NCI-H1417 (cell line): ENCODE measurements at regions not wholly inside any gene's neighbourhood (a gene's known extent, or its start where the extent isn't known, plus 50 kb on each side); places are given as distances from the start of the nearest gene placed in this dataset.

Experiments
- DNase-seq, 3 experiments: peaks; one replicate each; lab custom pipeline; 2025; lab: John Stamatoyannopoulos, UW

DNA sequence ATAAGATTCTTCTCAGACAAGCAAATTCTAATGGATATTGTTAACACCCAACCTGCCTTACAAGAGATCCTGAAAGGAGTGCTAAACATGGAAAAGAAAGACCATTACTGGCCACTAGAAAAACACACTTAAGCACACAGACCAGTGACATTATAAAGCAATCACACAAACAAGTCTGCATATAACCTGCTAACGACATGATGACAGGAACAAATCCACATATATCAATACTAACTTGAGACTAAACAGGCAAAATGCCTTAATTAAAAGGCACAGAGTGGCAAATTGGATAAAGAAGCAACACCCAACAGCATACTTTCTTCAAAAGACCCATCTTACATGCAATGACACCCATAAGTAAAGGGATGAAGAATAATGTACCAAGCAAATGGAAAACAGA is 100.5 kb upstream of the PCDH18 start:
- DNase-seq, result no peak

DNA sequence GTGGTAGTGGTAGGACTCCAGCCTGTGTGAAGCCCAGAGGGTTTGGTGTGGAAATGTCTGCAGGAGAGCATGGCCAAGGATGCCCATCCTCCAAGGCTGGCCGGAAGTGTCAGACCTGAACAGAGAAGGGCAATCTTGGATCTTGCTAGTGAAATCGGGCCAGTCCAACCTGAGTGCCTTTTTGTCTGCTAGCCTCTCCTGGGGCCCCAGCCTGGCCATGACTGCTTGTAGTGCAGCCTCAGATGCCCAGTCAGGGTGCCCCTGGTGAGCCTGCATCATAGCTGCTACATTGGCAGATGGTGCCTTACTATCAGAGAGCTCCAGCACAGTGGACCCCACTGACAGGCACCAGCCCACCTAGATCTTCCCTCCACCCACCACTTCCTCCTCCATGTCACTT is 99.3 kb upstream of the PCDH18 start:
- no peak for DNase-seq

DNA sequence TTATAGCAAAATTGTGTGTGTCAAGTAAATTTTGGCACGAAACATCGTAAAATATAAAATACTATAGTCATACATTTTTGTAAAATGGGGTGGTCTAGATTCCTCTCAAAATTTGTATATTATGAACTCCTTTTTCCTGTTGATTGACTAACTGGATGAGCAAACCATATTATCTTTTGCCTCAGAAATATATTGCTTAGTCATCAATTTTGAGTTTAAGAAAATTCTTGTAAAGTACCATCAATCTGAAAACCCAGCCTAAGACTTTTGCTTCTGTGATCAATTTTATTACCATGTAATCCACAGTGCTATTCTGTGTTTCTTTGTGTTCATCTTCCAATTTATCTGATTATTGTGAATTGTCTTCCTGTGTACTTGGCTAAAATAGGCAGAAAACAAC is 98.0 kb upstream of the PCDH18 start:
- no peak for DNase-seq

DNA sequence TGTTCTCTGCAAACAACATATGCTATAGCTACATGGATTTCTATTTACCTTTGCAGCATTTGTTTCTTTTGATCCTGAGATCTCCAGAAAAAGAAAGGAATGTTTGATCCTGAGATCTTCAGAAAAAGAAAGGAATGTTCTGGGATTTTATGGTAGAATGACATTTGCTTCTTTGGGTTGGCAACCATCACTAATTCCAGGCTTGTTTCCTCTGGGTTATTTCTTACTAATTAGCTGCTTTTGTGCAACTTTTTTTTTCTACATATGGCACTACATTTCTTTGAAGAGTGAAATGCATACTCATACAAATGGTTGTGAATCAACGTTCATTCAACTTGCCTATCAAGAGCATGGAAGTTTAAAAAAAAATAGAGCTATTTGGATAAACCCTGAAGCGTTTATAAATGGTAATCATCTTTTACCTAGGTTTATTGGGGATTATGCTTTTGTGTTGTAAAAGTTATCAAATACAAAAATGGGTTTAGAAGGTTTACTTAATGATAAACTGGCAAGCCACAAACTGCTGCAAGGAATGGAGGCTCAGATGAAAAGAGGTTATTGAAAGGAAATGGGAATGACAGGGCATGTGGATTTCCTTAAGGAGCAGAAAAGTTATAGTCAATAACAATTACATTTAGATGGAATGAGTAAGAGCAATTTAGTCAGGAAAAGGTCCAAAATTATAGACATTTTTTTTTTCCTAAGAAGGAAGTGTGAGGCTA is 95.6 kb upstream of the PCDH18 start:
- DNase-seq, result no peak

DNA sequence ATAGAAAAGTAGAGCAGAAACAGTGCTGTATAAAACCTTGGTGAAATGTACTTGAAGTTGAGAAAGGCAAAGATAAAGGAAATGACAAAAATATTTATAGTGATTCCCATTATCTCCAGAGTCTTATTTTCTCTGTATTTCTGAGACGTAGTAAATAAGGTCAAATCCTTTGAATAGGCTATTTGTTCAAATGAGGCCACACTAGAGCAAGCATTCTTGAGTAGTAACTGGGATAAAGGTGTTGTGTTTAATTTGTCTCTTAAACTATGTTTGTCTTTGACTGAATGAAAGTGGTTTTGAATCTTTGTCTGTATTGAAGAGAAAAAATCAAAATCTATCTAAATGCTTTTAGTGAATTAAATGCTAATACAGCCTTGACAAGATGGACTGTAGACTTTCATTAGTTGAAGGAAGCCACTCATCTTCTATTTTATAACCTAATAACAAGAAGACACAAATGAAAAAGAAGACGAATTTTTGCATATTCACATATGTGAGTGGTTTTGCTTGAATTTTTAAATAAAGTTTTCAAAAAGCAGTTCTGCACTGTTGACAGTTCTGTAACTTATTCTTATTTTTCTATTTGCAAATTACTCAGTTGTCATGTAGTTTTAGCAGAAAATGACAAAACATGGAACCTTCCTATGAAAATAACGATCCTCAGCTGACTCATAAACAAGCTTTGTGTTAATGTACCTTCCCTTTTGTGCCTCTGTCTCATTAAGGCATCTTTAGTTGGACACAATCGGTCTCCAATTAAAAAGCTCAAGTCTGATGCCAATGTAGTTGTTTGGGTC is 94.8 kb upstream of the PCDH18 start:
- DNase-seq, result no peak

DNA sequence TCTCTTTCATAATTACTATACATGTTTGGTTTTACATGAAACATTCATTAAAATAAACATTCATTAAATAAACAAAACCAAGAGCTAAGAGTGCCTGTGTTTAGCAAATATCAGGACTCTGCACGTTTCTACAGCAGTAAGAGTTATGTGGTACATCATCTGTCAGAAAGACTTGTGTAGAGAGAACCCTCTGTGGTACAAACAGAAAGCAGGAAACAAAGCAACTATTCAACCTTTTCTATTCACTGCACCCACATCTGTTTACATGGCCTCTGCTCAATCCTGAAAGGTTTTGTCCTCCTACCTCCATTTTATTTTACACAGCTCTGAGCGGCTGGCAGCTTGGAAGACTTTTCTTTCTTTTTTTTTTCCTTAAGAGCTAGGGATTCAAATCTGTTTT is 90.7 kb upstream of the PCDH18 start:
- peak in 1 of 3 experiments; percentile 19 for DNase-seq

DNA sequence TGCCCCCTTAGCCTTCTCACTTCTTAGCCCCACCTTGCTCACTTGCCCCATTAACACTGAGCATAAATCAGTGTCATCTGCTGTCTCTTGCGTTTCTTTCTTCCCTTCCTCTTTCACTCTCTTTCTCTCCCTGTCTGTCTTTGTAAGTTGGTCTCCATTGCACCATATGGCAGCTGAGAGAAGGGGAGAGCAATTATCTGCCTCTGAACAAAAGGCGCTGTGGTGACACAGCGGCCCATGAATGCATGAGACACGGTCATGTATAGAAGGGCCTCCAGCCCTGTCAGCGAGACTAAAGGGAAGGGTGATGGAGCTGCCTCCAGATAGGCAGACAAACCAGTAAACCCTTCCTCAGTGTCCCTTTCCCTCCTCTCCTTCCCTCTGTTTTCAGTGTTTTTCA is 88.8 kb upstream of the PCDH18 start:
- DNase-seq, result peak in 1 of 3 experiments; percentile 12

DNA sequence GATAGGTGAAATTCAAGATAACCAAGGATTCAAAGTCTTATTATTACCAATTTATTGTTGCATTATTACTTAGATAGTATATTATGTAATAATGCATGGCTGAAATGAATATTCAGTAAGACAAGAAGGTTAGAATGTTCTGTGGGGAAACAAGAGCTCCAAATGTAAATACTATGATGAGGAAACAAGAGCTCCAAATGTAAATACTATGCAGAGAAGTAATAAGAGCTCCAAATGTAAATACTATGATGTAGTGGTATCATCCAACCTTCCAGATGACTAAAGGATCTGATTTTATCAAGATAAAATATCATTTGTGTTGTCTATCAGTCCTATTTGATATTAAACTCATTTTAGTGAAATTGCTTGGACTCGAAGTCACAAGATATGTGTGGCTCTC is 82.2 kb upstream of the PCDH18 start:
- DNase-seq, result no peak

DNA sequence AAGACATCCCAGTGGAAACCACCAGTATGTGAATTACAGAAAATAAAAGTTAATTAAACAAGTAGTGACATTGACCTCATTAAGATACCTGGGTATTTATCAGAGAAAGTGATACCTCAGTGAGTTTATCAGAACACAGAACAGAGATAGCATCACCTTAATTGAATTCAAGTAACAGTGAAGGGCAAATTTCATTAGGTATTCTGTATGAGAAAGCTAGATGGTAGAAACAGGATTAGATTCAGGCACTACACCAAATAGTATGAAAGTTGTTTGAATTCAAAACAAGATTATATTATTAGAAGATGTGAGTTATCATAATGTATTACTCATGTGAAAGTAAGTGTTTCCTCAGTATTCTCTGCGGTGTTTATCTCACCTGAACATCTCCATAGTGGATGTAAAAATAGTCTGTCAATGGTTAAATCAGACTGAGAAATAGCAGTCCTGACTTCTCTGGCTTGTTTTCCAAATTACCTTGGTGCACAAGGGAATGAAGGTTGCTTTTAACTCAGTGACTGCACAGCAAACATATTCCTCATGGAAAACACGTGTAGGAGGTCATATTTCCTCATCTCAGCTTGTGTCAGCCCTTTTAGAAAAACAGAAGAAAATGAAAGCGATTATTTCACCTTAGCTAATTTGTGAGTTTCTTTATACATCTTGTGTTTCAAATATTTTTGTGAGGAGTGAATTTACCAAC is 79.9 kb upstream of the PCDH18 start:
- no peak for DNase-seq

DNA sequence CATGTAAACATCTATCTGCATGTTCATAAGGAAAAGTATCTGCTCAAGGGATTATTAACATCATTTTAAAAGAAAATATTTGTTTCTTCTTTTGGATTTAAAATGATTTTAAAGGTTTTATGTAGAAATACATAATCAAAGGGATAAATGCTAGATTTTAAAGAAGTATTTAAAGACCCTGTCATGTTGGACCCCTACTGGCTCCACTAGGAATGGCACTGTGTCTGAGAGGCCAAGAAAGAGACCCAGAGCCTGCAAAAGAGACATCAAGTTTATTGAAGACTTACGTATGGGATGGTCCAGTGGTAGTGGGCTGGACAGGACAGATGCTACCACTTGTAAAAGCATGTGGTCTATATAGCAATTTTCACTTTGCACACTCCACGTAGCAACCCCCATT is 78.7 kb upstream of the PCDH18 start:
- no peak for DNase-seq

DNA sequence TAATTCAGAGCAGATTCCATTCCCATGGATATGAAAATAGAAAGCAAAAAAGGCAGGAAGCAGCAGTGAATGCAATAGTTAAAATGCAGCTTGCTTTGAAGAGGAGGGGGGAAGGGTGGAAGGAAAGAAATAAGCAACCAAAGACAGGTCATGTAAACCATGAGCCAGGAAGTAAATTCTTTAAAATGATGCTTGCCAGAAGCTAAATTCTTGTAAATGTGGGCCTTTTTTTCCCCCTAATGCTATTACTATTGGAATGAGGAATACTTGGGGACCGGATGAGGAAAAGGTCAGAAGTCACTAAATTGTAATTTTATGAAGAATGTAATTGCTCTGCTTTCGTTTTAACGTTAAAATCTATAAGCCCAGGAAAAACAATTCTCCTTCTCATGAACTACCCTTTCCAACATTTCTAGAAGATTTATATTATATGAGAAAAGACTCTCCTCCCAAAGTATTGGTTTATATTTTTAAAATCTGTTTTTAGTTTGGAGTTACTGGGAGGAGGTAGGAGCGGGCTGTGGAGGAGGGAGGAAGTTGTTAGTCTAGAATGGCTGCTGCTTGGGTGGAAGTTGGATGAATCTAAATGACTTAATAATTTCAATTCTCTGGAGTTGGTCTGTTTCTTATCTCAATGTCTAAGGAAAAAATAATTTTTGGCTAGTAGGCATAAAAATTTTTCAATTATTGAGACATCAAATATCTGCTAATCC is 77.6 kb upstream of the PCDH18 start:
- no peak for DNase-seq

DNA sequence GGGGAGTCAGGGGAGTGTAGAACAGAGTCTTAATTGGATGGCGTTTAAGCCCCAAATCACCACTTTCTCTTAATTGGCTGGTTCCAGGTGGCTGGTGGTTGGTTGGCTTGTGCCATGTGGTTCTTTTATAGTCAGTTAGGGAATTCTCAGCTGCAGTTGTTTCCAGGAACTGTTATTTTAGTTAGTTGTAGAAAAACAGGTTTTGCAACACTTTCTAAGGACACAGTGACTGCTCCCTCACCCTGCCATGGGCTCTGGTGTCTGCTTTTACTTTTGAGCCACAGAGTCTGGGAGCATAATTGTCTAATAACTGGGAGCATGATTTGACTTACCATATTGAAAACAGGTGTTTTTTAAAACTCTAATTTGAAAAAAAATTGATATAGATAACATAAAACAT is 75.8 kb upstream of the PCDH18 start:
- DNase-seq, result peak in 1 of 3 experiments; percentile 7

DNA sequence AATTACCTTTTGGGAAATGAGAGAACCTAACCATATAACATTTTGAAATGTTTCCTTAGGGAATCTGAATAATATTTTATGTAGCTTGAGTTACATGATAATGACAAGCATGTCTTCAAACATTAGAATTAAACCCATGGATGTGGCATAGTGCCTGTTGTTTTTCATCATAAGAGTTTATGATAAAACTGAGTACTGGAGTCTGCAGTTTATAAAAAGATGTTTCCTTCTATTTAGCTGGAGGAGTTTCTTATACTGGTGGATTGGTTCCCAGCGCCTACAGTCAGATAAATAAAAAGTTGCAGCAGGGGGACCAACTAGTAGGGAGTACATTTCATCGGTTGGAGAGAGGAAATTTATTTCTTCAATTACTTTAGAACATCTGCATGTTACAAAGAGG is 70.1 kb upstream of the PCDH18 start:
- DNase-seq, result no peak

DNA sequence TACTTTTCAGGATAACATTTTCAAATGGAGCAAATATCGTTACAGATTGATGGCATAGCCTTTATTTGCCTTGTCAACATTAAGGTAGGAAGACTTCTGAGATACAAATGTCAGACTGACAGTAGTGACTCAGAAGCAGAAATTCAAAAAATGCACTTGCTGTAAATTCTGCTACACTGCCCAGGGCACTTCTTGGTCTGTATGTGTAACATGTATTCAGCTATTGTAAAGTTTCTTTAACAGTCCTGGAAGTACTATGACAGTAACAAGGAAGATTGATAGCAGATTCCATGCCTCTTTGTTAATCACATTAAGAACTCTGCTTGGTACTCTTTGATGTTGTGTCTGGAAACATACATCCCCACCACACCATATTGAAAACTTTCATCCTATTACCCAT is 69.6 kb upstream of the PCDH18 start:
- no peak for DNase-seq

DNA sequence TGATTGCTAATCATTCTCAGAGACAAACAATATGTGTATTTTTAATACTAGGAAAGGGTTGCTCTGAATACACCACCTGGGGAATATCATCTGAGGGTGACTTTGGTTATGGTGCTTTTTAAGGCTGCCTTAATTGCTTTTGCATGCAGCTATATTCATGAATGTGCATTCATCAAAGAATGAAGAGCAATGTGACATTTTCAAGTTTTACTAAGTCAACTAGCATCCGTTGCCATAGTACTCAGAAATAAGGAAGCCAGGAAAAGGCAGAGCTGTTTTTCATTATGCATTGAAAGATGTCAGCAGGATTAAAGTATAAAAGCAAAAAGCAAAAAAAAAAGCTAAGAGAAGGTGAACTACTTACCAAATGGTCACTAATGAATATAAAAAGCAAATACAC is 67.4 kb upstream of the PCDH18 start:
- DNase-seq, result peak in 2 of 3 experiments; percentile 46 to 67

DNA sequence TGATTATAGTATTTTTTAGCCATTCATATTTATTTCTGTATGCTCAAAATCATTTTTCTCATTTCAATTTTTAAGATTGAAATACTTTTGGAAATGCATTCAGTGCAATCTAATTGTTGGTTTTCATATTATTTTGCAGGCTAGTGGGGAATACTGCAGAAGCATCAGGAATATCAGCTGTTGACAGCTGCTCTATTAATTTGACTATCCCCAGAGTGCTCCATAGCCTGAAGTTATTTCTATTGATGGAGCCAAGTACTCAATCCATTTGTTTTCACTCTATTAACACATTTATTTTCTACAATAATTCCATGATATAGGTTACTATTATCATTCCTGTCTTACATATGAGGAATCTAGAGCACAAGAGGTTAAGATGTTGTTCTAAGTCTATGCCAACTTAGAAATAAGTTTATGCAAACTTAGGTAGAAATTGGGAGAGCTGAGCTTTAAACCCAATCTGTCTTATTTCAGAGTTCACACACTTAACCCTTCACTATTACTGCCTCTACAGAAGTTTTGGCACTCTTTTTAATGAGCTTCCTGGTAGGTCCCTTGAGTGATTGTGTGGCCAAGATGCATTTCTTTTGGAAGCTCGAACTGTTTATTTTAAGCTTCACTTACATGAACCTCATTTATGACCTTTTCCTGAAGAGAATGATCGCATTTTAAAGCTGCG is 65.6 kb upstream of the PCDH18 start:
- no peak for DNase-seq

DNA sequence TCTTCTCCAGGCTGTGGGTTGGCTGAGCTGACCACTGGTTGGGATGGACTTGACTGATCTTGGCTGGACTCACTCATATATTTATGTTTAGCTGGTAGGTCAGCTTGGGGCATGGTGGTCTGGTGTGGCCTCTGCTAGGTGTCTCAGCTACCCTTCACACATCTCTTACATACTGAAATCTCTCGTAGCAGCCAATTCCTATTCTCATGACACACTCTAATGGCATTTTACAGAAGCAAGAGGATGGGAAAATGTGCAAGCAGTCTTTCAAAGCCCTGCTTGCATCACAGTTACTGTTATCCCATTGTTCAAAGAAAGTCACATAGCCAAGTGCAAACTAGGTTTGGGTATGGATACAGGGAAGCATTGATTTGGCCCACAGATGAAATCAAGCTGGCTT is 55.5 kb upstream of the PCDH18 start:
- DNase-seq, result no peak

DNA sequence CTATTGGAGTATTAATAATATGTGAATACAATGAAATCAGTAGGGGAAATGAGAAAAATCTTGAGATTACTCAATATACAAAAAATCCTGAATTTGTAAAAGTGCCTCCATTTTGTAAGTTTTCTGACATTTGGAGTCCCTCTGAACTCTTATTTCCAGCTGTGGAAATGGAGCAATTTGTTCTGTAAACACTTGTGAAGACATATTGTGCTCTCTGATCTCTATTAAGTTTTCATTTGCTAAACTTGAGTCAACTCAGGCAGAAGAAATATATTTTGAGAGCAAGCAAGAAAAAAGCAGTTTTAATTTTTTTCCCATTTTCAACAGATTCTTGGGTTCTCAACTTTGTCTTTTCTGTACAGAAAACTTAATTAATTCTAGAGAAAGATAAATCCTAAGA is 51.4 kb upstream of the PCDH18 start:
- DNase-seq, result peak in 1 of 3 experiments; percentile 8
